ENCODE measurements at regions not wholly inside any gene's neighbourhood (a gene's known extent, or its start where the extent isn't known, plus 50 kb on each side); places are given as distances from the start of the nearest gene placed in this dataset.

DNA sequence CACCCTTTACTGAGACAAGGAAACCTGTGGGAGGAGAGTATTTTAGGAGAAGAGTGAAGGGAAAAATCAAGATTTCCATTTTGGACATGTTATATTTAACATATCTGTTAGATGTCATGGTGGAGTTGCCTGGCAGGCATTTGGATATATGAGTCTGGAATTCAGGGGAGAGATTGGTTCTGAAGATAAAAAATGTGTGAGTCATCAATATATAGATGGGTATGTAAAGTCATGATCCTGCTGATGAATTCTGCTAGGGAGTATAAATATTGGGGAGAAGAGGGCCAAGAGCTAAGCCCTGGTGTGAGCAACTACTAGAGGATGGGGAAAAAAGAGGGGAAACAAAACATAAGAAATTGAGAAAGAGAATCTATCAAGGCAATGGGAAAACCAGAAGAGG, 151.3 kb upstream of the SOX9 start:
- no peak for DNase-seq

- DNase-seq = no peak
These were observed 150.5 kb upstream of the SOX9 start for GRCh38 chr17:71970312-71970711.

- no peak for DNase-seq
These were observed 146.8 kb upstream of the SOX9 start for GRCh38 chr17:71974051-71974450.

- DNase-seq = no peak
These were observed 145.5 kb upstream of the SOX9 start for GRCh38 chr17:71975331-71975801.

DNA sequence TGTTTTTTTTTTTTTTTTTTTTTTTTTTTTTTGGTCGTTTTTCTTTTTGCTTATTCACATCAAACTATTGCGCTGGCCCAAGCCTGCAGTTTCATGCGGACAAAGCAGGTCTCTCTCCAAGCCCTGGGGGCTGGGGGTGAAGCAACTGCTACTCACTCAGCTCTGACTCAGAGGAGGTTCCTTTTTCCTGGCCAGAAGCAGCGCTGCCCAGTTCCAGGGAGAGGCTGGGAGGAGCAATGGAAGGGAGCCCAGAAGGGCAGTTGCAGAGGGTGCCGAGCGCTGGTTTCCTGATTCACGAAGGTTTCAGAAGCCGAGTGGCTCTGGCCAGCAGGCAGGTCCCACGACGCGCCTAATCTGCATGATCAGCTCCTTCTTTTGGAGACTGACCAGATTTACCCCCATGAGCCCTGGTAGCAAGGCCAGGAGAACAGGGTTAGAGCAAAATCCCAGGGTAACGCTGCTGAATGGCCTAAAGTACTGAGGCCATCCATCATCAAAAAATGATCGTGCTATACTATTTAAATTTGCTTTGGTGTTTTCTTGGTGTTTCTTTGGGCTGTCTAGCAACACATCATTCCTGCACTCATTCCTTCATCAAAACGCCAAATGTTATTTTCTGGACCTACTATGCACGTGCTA, 144.7 kb upstream of the SOX9 start:
- DNase-seq = no peak

DNA sequence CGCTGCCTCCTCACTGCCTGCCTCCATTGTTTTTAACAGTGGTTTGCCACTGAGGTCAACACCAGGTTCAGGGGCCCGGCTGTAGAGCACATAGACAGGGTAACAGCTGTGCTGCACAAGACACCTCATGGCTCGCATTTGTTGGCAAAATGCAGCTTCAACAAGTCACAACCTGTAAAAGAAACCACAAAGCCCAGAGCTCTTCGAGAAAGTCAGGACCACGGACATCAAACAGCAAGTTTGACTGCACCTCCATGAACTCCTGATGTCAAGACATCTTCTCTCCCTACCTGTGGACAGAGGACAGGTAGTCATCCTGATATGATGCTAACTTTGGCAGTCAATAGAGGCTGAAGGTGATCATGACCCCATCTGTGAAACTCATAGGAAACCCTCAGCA, 142.4 kb upstream of the SOX9 start:
- DNase-seq = no peak

GRCh38 chr17:71980171-71980570, 140.6 kb upstream of the SOX9 start:
- no peak for DNase-seq

GRCh38 chr17:71983828-71984227, 137.0 kb upstream of the SOX9 start:
- no peak for DNase-seq

DNA sequence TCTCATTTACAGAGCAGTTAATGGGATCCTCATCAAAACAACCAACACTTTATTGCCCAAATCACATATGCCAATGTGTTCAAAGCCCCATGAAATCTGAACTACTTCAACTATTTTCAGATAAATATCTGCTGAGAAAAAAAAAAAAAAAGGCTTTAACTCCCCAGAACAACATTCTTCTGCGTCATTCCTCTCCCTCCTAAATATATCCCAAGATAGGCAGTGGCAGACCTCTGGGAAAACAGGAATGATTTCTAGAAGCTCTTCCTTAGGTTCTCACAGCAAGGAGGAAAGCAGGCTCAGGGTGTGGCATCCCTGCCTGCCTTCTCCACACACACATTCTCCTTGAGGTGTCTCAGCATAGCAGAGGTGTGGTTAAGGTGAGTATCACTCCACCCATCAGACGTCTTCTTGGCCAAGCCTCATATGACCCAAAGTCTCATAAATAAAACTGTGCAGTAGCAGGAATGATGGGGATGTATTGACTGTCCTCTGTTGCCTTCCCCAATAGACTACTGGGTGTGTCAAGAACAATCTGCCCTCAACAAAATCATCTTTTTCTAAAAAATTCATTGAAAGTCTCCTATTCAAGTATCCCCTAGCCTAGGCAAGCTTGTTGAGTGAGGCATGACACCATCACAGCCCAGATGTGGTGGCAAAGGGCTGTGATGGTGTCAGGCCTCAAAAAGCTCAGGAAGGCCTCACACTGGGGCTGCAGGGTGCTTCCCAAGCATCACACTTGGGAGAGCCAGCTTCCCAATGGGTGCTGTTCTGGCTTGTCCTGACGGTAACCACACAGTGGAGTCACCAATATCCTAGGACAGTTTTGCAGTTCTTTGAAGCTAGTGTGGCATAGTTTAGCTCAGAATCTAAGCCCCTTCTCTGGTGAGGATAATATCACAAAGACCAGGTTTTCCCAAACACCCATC, 135.4 kb upstream of the SOX9 start:
- DNase-seq = no peak

- DNase-seq = no peak
These were observed 133.9 kb upstream of the SOX9 start for GRCh38 chr17:71986886-71987285.

GRCh38 chr17:71987634-71988033, 133.2 kb upstream of the SOX9 start:
- no peak for DNase-seq

DNA sequence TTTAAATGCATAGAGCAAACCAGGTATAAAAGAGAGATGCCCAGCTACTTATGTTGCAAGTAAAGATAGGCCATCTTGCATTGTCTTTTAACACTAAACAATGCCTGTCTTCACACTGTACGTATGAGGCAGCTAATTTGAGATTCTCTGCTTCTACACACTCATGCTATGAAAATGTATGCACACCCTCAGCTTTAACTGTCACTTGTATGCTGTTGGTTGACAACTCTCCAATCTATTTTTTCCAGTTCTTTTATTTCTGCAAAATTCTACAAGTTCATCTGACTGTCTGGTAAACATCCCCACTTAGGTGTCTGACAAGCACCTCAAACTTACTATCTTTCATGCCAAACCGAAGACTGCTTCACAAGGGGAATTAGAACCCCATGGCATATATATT, 131.7 kb upstream of the SOX9 start:
- DNase-seq = no peak

GRCh38 chr17:71993363-71993762, 127.5 kb upstream of the SOX9 start:
- no peak for DNase-seq

GRCh38 chr17:71995590-71995989, 125.2 kb upstream of the SOX9 start:
- no peak for DNase-seq

DNA sequence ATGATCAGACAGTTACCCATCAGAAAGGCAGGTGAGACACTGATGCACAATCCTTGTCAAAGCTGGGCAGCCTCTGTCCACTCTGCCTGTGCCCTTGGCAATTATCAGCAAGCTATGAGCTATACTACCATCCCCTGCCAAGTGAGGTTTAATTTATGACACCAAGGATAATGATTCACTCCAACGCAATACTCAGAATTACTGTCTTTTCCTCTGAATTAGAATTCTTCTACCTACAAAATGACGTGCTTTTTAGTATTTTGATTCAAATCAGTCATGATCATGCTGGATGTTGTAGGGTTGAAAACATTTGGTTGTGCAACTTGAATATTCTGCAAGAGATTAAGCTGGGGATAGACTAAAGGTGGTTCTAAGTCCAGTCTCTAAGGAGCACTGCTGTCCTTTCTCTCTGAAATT, 116.8 kb upstream of the SOX9 start:
- DNase-seq = no peak

- no peak for DNase-seq
These were observed 116.0 kb upstream of the SOX9 start for GRCh38 chr17:72004611-72005331.

DNA sequence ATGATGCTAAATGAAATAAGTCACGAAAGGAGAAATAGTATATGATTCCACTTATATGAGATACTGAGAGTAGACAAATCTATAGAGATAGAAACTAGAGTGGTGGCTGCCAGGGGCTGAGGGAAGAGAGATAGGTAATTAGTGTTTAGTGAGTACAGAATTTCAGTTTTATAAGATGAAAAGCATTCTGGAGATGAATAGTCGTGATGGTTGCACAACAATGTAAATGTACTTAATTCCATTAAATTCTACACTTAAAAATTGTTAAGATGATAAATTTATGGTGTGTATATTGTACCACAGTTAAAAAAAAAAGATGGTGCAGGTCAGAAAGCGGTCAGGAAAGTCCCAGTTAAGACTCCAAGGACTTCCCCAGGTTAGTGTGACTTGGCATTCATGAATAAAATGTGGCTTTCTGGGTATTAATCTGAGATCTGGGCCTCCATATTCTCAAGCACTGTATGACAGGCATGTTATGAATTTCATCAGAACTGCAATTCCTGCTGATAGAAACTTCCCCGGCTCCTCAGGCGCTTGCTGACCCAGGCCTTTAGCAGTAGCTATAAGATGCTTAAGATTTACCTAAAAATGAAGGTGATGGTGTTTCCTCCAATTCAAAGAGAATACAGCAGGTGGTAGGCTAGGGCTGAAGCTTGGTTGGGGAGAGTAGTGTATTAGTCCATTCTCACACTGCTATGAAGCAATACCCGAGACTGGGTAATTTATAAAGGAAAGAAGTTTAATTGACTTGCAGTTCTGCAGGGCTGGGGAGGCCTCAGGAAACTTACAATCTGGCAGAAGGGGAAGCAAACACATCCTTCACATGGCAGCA, 115.3 kb upstream of the SOX9 start:
- DNase-seq = no peak

DNA sequence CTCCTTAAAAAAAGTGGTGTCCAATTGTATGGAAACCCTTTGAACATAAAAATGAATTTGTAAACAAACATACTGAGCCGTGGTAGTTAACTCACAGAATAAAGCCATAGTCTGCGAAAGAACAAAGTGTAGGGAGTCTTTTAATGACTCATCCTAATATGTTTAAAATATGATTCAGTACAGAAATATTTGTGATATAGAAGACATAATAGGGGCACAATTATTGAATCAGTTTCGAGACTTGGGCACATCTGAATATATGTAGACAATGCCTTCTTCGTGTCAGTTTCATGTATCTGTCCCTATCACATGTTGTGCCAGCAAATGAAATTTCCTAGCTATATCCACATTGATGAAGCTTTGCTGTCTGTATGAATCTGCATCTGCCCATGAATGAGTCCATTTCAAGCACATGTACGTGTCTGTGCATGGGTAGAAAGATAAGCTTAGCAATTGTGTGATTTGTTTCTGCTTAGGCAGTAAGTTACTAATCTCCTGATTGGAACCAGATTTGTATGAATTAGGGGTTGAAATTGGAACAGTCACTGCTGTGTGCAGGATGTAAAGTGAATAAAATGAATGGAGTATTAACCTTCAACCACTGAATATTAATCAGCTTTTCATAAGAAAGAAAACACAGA, 112.5 kb upstream of the SOX9 start:
- DNase-seq = no peak

DNA sequence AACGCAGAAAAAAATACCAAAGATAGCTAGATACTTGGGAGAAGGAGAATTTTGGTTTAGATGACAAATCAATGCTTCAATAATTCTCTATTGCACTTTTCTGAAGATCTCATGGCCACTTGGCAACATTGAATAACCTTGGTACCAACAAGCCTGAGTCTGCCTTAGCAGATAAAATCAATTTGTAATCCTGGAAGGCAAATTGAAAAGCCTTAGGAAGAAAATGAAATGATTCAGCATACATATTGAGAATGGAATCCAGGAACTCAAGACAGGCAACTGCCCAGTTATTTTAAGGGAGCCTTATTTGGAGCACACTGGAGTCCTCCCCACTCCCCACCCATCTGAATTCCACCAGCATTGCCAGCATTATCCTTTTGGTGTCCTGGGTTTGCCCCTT, 109.3 kb upstream of the SOX9 start:
- no peak for DNase-seq

- DNase-seq = no peak
These were observed 99.3 kb upstream of the SOX9 start for GRCh38 chr17:72021417-72022041.

All from NCI-H510A (cell line).